ENCODE measurements at regions not wholly inside any gene's neighbourhood (a gene's known extent, or its start where the extent isn't known, plus 50 kb on each side); places are given as distances from the start of the nearest gene placed in this dataset.

GRCh38 chr9:31067418-31067817, 1317.0 kb upstream of the ACO1 start:
- no peak overlapping the region for H3K4me3 ChIP-seq (ENCODE audit: low read length)
- no peak overlapping the region for H3K27ac ChIP-seq (ENCODE audit: low read length)
- no peaks in the 10 kb centered on the region for H3K79me2 ChIP-seq (ENCODE audit: low read length)
- H3K4me1 ChIP-seq (ENCODE audit: low read length), result no peaks in the 10 kb centered on the region
- H3K27me3 ChIP-seq (ENCODE audit: low read depth, low read length), result no peaks in the 10 kb centered on the region
- no peak overlapping the region for H2AFZ ChIP-seq (ENCODE audit: low read depth, low read length)
- no peaks in the 10 kb centered on the region for H4K20me1 ChIP-seq (ENCODE audit: insufficient read depth, low read length)
- no peaks in the 10 kb centered on the region for H3K36me3 ChIP-seq (replicated peaks; ENCODE audit: low read depth, low read length)
- no peaks in the 10 kb centered on the region for H3K9me3 ChIP-seq (ENCODE audit: insufficient read depth, low read length)
- no peak overlapping the region for H3K9ac ChIP-seq (ENCODE audit: low read length)
- no peak overlapping the region for H3K4me2 ChIP-seq (ENCODE audit: low read length)
- no peak for TF ChIP-seq EZH2phosphoT487 (IDR thresholded peaks at IDR 0.05; ENCODE audit: low read depth)
- no peak for TF ChIP-seq CTCF (IDR thresholded peaks at IDR 0.05; ENCODE audit: low read depth, low read length)

GRCh38 chr9:31071606-31072286, 1312.7 kb upstream of the ACO1 start:
- H3K79me2 ChIP-seq (ENCODE audit: low read length), result no peaks in the 10 kb centered on the region
- TF ChIP-seq EZH2phosphoT487 (IDR thresholded peaks at IDR 0.05; ENCODE audit: low read depth) (no peak), CTCF (IDR thresholded peaks at IDR 0.05; ENCODE audit: low read depth, low read length) (no peak)

GRCh38 chr9:31078175-31078574, 1306.3 kb upstream of the ACO1 start:
- H3K9ac ChIP-seq (ENCODE audit: low read length), result no peak overlapping the region
- peaks cover 7% of the 10 kb centered on the region; the same call in 1 of the 2 replicates for H3K4me1 ChIP-seq (ENCODE audit: low read length)
- H3K79me2 ChIP-seq (ENCODE audit: low read length), result no peaks in the 10 kb centered on the region
- H4K20me1 ChIP-seq (ENCODE audit: insufficient read depth, low read length), result no peaks in the 10 kb centered on the region
- H3K27ac ChIP-seq (ENCODE audit: low read length), result no peak overlapping the region
- H3K36me3 ChIP-seq (replicated peaks; ENCODE audit: low read depth, low read length), result no peaks in the 10 kb centered on the region
- no peaks in the 10 kb centered on the region for H3K27me3 ChIP-seq (ENCODE audit: low read depth, low read length)
- H2AFZ ChIP-seq (ENCODE audit: low read depth, low read length), result no peak overlapping the region
- H3K9me3 ChIP-seq (ENCODE audit: insufficient read depth, low read length), result no peaks in the 10 kb centered on the region
- H3K4me2 ChIP-seq (ENCODE audit: low read length), result no peak overlapping the region
- TF ChIP-seq CTCF (IDR thresholded peaks at IDR 0.05; ENCODE audit: low read depth, low read length) (no peak), EZH2phosphoT487 (IDR thresholded peaks at IDR 0.05; ENCODE audit: low read depth) (no peak)
- no peak overlapping the region for H3K4me3 ChIP-seq (ENCODE audit: low read length)

More at GRCh38 chr9:31071606-31072286, 1312.7 kb upstream of the ACO1 start:
- H3K9ac ChIP-seq (ENCODE audit: low read length), result no peak overlapping the region
- no peaks in the 10 kb centered on the region for H3K9me3 ChIP-seq (ENCODE audit: insufficient read depth, low read length)
- no peaks in the 10 kb centered on the region for H3K4me1 ChIP-seq (ENCODE audit: low read length)
- no peak overlapping the region for H3K4me3 ChIP-seq (ENCODE audit: low read length)
- no peaks in the 10 kb centered on the region for H3K36me3 ChIP-seq (replicated peaks; ENCODE audit: low read depth, low read length)
- H3K27ac ChIP-seq (ENCODE audit: low read length), result no peak overlapping the region
- H3K27me3 ChIP-seq (ENCODE audit: low read depth, low read length), result no peaks in the 10 kb centered on the region
- H3K4me2 ChIP-seq (ENCODE audit: low read length), result no peak overlapping the region
- no peaks in the 10 kb centered on the region for H4K20me1 ChIP-seq (ENCODE audit: insufficient read depth, low read length)
- H2AFZ ChIP-seq (ENCODE audit: low read depth, low read length), result no peak overlapping the region

- Histone ChIP-seq H3K9me3 (ENCODE audit: insufficient read depth, low read length) (no peaks in the 10 kb centered on the region), H3K27ac (ENCODE audit: low read length) (no peak overlapping the region), H3K4me3 (ENCODE audit: low read length) (no peak overlapping the region), H4K20me1 (ENCODE audit: insufficient read depth, low read length) (no peaks in the 10 kb centered on the region), H3K4me2 (ENCODE audit: low read length) (no peak overlapping the region), H3K27me3 (ENCODE audit: low read depth, low read length) (no peaks in the 10 kb centered on the region), H2AFZ (ENCODE audit: low read depth, low read length) (no peak overlapping the region), H3K79me2 (ENCODE audit: low read length) (no peaks in the 10 kb centered on the region), H3K4me1 (ENCODE audit: low read length) (no peaks in the 10 kb centered on the region), H3K9ac (ENCODE audit: low read length) (no peak overlapping the region), H3K36me3 (replicated peaks; ENCODE audit: low read depth, low read length) (no peaks in the 10 kb centered on the region)
- TF ChIP-seq CTCF (IDR thresholded peaks at IDR 0.05; ENCODE audit: low read depth, low read length) (no peak), EZH2phosphoT487 (IDR thresholded peaks at IDR 0.05; ENCODE audit: low read depth) (no peak)
Observed at GRCh38 chr9:31084350-31084749, 1300.1 kb upstream of the ACO1 start.
